HT1080 (cell line): ENCODE measurements at regions not wholly inside any gene's neighbourhood (a gene's known extent, or its start where the extent isn't known, plus 50 kb on each side); places are given as distances from the start of the nearest gene placed in this dataset.

Experiments
- DNase-seq: peaks from one replicate; pipeline ENCODE4 v3.0.0-alpha.2; 2015; ENCODE audit warnings: low read depth

DNA sequence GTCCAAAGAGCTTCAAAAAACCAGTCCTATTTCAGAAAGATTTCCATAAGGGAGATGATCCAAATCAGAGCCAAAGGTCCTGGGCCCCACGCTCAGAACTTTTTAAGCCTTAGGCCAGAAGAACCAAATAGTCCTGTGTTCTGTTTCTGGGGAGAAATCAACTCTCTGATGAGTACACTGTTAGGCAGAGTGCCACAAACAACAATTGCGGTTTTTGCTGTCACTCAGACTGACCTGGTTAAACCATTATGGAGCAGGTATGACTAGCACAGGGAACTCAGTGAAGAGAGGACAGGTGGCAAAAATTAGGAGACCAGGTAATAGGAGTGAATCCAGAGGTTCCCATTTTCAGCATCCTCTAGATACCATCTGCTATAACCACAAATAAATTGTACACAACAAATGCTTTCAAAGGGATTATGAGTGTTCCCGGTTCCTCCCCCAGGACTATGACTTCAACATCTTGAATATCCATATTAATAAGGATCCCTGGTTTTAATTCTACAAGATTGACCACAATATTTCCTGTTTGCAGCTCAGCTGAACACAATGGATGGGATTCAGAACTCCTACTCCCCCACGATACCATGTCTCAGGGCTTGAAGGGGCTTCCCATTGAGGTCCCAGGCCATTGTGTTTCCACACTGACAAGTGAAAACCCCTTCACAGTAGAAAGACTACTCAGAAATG is 52.1 kb upstream of the FREM1 start:
- DNase-seq: peak; percentile 45

DNA sequence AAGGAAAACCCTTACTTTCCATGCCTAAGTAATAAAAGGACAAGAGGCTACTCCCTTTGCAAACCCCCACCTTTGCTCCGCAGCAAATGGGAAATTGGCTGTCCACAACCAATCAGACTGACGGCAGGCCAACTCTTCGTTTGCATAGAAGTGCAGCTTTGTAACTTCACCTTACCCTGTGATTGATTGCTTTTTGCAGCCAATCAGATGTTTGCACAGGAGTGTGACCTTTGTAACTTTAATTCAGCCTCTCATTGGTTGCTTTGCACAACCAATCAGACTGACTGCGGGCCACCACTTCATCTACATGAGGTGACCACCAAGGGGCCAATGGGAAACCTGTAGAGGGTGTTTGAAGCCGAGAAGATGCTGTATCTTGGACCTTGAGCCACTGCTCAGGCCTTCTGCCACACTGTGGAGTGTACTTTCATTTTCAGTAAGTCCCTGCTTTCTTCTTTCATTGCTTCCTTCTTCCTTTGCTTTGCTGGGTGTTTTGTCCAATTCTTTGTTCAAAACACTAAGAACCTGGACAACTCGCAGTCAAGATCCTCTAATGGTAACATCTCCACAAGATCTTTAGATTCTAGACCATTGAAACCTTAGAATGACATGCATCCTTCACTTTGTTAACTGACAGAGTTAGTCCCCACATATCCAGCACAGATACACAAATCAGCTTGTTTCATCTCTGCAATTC is 51.3 kb upstream of the FREM1 start:
- peak; percentile 15 for DNase-seq

DNA sequence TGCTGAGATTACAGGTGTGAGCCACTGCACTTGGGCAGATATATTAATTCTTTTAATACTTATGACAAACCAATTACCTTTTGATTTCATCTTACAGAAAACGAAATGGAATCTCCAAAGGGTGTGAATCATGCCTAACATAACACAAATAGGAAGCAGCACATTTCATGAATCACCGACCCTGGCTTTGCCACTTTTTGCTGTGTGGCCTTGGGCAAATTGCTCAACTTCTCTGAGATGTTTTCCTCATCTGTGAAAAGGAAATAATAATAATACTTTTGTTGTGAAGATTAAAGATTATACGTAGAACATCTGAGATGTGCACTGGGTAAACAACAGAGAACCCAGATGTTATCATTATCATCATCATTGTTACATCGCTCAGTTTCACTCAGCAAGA is 50.7 kb upstream of the FREM1 start:
- no peak for DNase-seq
